GM19043 (cell line): ENCODE measurements at regions not wholly inside any gene's neighbourhood (a gene's known extent, or its start where the extent isn't known, plus 50 kb on each side); places are given as distances from the start of the nearest gene placed in this dataset.
A peak's percentile ranks its signal among the peaks of the same experiment; 100 is the strongest.
"Not testable (repeated sequence)": the region's sequence is repeated elsewhere in the genome, so short reads cannot be mapped to it uniquely, and the experiment has no call there.

Experiments used
- ATAC-seq: cut with Tn5 transposase; IDR thresholded peaks from one replicate; pipeline ENCODE4 v1.9.1; 2021; ENCODE audit warnings: low read depth; ENCODE audit not compliant: unreplicated experiment

DNA sequence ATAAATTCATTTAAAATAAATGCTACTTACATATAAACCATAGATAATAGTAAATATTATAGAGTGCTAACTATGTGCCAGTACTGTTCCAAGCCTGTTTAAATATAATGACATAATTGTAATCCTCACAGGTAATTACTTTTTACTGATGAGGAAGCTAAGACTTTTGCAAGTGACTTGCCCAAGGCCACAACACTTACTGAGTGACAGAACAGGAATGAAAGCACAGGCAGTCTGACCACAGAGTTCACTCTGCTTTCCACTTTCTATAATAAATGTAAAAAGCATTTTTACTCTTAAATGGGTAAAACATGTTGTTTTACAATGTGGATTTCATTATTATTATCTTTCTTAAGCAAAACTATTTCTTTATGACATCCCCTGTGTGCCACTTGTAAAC lies 537.8 kb upstream of the SLC39A10 start:
- no peak for ATAC-seq

DNA sequence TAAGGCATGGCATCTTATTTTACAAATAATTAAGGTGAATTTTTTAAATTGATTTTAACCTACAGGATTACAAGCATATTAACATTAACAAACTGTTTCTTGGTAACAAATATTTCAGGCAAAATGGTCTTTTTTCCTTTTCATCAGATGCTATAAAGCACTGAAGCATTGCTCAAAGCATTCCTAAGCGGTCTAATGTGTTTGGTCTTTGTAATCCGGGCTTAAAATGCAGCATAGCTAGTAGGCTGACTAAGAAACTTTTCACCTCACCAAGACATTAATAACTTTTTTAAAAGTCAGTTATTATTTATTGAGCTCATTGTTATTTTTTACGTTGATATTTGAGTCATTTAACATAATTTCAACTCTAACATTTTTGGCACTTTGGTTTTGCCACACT lies 538.8 kb upstream of the SLC39A10 start:
- ATAC-seq = no peak

DNA sequence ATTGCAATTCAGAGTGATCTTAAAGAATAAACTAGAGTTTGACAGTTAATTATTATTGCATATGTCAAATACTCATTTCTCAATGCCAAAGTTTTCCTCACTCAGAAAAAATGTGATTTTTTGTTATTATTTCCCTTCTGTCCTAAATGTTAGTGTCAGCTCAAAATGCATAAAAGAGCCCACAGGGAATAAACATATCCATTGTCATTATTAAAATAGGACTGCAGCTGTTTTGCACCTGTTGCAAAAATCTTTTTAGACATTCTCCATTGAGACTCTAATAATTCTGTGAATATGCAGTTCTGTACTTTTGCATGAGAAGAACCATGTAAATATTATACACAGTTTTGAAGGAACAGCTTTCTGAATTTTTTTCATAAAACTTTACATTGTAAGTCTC lies 540.0 kb upstream of the SLC39A10 start:
- no peak for ATAC-seq

DNA sequence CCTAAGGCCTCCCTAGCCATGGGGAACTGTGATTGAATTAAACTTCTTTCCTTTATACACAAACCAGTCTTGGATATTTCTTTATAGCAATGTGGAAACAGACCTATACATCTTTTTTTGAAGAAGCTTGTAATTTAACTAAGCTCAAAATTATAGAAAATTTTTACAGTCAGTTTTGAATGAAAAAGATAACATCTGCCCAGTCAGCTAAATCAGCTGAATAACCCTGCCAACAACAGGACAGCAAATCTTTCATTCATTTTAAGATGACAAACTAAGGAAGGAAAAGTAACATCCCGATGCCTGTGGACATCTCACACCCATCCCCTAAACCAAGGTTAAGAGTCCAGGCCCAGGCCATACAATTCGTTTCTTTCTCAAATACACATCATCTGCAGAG lies 541.3 kb upstream of the SLC39A10 start:
- no peak for ATAC-seq

DNA sequence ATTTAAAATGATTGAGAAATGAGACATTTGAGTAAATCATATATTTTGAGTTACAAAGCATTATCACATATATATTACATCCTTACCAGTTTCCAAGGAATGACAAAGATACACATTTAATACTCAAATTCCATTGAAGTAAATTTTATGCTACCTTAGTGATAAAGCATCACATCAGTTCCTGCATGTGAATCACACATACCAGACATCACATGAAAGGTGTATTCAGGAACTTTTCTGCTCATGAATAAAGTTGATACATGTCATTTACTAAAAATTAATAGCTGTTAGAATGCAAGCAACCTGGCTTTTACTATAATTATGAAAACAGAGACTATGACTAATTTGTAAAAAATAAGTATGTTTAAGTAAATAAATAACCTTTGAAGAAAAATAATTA lies 548.8 kb upstream of the SLC39A10 start:
- ATAC-seq = no peak

DNA sequence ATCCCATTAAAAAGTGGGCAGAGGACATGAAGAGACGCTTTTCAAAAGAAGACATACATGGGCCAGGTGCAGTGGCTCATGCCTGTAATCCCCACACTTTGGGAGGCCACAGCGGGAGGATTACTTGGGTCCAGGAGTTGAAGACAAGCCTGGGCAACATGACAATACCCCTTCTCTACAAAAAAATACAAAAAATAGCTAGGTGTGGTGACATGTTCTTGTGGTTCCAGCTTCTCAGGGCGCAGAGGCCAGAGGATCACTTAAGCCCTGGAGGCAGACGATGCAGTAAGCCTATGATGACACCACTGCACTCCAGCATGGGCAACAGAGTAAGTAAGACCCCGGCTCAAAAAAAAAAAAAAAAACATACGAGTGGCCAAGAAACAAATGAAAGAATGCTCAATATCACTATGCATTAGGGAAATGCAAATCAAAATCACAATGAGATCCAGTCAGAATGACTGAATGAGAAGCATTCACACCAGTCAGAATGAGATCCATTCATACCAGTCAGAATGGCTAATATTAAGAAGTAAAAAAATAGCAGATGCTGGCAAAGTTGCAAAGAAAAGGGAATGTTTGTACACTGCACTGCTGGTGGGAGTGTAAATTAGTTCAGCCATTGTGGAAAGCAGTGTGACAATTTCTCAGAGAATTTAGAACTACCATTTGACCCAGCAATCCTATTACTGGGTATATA lies 550.2 kb upstream of the SLC39A10 start:
- no peak for ATAC-seq

DNA sequence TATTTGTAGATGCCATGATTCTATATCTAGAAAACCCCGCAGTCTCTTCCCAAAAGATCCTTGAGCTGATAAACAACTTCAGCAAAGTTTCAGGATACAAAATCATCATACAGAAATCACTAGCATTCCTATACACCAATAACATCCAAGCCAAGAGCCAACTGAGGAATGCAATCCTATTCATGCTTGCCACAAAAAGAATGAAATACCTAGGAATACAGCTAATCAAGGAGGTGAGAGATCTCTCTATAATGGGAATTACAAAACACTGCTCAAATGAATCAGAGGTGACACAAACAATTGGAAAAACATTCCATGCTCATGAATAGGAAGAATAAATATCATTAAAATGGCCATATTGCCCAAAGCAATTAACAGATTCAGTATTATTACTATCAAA lies 551.4 kb upstream of the SLC39A10 start:
- no peak for ATAC-seq

DNA sequence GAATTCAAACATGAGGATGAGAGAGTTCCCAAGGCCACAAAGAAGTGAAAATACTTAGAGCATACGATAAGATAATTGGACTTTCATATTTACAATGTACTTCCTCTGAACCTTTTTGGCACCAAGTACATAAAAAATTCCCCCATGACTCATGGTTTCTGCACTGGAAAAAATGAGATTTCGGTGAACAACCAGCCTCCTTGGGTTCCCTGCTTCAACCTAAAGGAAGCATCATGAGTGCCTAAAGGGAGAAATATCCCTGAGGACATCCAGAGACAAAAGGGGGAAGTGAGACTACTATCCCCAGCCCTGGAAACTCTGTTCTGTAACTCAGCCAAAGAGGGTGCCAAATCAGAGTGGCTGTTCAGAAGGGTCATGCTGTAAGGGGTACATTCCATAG lies 562.7 kb upstream of the SLC39A10 start:
- ATAC-seq = no peak

DNA sequence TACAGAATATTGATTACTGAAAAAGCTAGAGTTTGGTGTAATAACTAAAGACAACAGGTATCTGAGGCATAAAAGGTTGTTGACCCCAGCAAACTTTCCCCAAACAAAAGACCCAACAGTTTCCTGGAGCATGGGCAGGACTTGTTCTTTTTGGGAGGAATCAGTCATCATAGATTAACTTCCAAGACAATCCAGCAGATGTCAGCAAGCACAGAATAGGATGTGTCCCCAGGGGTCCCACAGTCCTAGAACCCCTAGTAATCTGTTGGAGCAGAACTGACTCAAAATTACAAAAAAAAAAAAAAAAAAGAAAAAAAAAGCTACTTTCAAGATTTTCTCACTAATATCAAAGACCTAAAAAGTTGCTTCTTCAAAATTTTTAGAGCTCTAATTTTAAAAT lies 564.7 kb upstream of the SLC39A10 start:
- no peak for ATAC-seq

DNA sequence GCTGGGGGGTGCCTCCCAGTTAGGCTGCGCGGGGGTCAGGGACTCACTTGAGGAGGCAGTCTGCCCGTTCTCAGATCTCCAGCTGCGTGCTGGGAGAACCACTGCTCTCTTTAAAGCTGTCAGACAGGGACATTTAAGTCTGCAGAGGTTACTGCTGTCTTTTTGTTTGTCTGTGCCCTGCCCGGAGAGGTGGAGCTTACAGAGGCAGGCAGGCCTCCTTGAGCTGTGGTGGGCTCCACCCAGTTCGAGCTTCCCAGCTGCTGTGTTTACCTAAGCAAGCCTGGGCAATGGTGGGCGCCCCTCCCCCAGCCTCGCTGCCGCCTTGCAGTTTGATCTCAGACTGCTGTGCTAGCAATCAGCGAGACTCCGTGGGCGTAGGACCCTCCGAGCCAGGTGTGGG lies 584.2 kb upstream of the SLC39A10 start:
- not testable (repeated sequence) for ATAC-seq

DNA sequence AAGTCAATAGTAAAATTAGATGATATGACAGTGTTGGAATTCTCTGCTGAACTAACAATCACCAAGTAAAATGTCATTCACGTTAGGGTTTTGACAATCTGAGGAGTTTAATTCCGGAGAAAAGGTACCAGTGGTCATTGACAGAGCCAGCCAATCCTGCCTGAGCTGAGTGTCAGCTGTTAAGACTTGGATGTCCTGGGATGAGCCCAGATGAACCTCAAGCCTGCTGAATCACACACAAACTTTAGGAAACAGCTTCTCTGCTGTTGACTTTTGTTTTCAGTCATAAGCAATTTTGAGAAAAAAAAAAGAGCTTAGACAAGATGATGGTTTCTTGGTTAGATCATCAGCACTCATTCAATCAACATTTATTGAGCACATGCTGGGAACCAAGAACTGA lies 600.0 kb upstream of the SLC39A10 start:
- ATAC-seq = no peak

DNA sequence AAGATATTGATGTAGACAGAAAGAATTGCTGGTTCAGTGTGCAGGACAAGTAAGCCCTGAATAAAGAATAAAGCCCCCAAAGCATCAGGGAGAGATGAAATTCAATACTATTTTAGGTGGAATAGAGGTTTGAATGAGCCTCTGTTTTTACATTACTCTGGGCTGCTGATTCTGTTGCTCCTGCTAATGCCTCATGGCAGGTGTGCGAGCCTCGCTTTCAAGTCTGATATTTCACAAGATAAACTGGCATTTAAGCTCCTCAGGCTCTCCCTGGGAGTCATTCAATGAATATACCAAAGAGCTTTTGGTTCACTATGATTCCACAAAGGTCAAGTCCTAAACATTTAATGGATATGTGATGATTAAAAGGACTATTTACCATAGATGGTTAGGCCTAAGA lies 601.0 kb upstream of the SLC39A10 start:
- no peak for ATAC-seq

DNA sequence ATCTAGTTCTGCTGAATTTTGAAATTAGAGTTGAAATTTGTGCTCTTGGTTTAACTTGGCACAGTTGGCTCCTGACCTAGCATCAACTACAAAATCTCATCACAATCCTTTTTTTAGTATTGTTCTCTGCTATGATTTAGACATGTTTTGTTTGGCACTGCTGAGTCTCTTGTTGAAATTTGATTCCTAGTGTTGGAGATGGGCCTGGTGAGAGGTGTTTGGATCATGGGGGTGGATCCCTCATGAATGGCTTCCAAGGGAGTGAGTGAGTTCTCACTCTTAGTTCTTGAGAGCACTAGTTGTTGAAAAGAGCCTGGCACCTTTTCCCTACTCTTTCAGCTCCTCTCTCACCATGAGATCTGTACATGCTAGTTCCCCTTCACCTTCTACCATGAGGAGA lies 605.6 kb upstream of the SLC39A10 start:
- no peak for ATAC-seq

DNA sequence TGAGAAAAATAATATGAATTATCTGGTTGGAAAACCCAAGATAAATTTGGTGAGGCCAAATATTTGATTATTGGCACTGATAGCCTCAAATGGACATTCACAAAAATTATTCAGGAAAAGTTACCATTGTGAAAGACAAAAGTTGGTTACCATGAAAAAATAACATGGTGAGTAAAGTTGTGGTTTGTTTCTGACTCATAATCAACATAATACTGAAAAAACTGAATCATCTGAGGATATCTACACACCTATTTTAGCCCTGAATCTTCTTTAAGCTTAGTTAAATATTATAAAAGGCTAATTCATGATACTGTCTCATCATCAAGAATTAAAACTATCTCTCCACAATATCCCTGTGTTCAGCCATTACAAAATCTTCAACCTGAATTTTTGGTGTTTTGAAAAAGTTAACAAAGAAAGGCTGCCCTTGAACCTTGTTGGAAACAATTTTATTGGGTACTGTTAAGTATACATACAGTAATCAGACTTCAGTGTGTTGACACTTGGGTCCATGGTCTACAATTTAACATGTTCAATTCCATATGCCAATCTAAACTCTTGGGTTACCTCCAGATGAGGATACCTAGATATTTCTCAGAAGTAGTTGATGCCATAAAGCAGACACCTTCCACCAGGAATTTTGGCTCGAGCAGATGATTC lies 607.5 kb upstream of the SLC39A10 start:
- ATAC-seq = peak; percentile 61

DNA sequence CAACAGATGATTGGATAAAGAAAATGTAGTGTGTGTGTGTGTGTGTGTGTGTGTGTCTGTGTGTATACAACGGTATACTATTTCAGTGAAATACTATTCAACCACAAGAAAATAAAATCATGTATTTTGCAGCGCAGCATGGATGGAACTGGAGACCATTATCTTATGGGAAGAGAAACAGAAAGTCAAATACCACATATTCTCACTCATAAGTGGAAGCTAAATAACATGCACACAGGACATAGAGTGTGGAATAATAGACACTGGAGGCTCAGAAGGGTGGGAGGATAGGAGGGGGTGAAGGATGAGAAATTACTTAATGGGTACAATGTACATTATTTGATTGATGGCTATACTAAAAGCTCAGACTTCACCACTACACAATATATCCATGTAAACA lies 609.1 kb upstream of the SLC39A10 start:
- no peak for ATAC-seq

DNA sequence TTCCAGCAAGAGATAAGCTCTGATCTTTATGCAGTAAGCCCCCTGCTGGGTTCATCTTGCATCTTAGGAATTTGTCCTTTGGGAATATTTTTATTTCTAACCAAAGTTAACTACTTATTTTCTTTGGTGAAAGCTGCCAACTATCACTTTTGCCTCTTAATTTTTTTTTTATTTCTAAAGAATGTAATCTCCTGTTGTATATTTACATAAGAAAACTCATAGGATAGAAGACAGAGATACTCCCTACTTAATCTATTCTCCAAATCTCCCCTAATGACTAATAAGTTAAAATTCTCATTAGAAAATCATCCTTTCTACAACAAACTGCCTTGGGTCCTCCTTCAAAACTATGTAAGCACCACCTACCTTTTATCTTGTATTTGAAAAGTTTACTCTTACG lies 612.2 kb upstream of the SLC39A10 start:
- ATAC-seq = no peak

DNA sequence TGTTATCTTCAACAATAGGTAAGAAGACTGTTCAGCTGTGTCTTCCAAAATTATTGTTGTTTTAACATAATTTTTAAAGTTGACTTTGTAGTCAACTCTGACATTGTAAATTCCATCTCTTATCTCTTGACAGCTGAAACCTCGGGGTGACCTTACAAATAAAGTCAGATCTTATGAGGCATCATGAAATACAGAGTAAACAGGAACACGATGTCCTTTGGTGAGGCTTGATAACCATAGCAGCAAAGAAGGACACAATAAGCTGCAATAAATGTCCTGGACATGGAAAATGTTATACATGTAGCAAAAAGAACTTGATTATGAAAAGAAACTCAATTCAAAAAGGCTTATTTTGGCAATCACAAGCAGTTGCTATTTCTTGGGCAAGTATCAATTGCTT lies 618.9 kb upstream of the SLC39A10 start:
- no peak for ATAC-seq

DNA sequence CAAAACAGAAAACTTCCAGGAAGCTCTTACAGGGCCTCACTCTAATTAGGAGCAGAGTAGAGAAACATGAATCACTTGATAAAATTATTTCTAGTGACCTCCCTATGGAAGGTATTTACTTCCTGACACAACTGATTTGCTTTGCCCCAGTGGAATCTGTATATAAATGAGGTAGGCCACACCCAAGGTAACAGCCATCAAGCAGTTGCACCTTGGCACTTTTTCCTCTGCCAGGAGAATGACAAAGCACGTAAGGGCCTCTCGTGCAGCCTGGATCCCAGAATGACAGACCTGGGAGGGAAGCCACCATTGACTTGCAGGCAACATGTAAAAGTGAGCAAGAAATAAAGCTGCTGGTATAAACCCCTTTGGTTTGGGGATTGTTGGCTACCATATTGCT lies 620.0 kb upstream of the SLC39A10 start:
- no peak for ATAC-seq

DNA sequence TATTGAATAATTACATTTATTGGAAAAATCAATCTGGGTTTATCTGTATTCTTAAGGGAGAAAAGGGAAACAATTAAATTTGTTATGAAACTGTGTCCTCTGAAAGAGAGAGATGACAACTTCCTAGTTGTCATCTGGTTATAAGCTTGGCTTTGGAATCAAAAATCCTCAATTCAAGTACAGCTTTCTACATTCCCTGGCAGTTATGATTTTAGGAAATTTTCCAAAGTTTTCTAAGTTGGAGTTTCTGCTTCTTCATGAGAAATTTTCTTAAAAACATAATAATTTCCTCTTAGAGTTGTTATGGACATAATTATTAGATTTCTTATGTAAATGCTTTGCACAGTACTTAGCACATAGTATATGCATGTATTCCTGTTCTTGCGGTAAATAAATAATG lies 625.6 kb upstream of the SLC39A10 start:
- ATAC-seq = no peak

DNA sequence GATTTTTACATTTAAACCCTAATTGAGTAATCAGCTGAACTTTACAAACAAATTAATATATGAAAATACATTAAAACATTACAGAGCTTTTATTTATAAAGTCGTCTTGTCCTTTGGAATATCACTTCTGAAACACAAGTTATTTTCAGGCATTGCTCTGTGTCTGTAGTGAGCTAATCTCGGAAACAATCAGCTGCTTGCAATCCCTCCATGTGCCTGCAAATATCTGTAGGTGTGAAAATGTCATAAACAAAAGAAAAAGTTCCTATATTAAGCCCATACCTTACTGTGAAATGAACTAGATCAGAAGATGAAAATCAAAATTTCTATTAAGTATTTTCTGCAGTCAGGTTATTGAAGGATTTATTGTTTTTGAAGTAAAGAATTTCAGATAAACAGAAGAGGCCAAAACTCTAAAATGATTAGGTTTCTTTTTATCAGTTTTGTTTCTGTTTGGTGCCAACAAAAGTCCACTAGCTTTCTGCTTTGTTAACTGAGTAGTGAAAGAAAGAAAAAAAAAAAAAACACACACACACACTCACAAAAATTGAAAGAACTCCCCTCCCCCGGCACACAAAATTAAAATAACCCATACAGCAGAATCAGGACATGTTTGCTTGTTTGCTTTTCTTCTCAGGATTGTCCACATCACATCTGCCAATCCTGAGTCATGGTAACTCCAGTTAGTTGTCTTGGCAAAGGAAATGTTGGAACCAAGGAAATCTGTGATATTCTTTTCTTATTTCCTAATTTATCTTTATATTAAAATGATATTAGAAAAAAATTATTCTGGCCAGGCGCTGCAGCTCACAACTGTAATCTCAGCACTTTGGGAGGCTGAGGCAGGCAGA lies 627.0 kb upstream of the SLC39A10 start:
- no peak for ATAC-seq

DNA sequence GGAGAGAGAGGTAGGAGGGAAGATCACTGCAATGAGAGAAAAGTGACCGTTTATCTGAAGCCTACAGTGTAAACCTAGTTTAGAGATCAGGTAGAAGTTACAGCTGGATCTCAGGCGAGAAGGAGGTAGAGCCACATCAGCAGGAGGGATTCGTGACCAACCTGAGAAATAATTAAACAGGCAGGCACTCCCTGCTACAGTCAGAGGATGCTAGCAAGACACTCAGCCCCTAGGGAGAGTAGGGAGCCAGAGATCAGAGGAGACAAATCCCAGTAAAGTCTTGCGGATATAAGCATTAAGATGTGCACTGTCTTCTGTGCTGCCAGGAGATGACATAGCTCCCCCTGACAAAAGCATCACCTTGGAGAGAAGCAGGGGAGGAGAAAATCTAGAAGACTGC lies 629.1 kb upstream of the SLC39A10 start:
- ATAC-seq = no peak

DNA sequence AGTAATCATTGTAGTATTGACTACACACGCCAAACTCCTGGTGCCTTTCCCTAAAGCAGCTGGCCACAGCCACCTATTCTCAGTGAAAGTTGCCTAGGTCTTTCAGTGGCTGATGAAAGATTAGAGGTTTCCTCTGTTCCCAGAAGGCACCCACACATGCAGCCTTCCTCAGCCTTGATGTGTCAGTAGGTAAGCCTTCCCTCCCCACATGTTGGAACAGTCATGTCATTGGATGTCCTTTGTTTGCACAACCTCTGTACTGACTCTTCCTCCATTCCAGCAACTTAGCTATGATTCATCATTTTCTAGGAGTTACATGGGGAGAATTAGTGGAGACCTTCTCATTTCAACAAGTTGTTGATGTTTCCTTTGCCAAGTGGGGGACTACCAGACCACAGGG lies 630.8 kb upstream of the SLC39A10 start:
- no peak for ATAC-seq
